AG04449 (cell line): ENCODE measurements at regions not wholly inside any gene's neighbourhood (a gene's known extent, or its start where the extent isn't known, plus 50 kb on each side); places are given as distances from the start of the nearest gene placed in this dataset.

Experiments
- CTCF ChIA-PET: fragments of 350-600 bp; formaldehyde crosslinking; extraction: SDS; loops from one replicate; lab custom pipeline; 2021; ENCODE audit warnings: antibody characterized with exemption; lab: Yijun Ruan, JAX
- POLR2A ChIA-PET: fragments of 400-600, 350-600 bp; formaldehyde crosslinking; extraction: SDS; loops from one replicate; lab custom pipeline; 2020; ENCODE audit warnings: antibody characterized with exemption, inconsistent platforms; lab: Yijun Ruan, JAX
- DNase-seq: peaks from one replicate; pipeline ENCODE4 v3.0.0-alpha.2; 2010; ENCODE audit warnings: low read depth, low spot score
- H3K4me3 ChIP-seq: 2 replicates; pipeline ENCODE4 v1.5.1; 2011; ENCODE audit warnings: low read depth, mild to moderate bottlenecking, control low read depth, low read length
- CTCF ChIP-seq: IDR thresholded peaks from one replicate; pipeline ENCODE4 v1.5.1; 2011; ENCODE audit warnings: mild to moderate bottlenecking, moderate library complexity, low read length, control low read depth, inconsistent platforms; ENCODE audit not compliant: insufficient read depth; ENCODE audit errors: missing control alignments

- H3K4me3 ChIP-seq: no peak overlapping the region
- ChIA-PET POLR2A (no interaction called here), CTCF (interaction anchor here (0.9 to 1.0 kb wide), 2 partner anchors 14 to 47 kb away, joined by 3 read pairs; no protein-coding TSS in a partner anchor)
- TF ChIP-seq CTCF: no peak
- no peak for DNase-seq
These were observed 65.7 kb upstream of the SHB start for GRCh38 chr9:38134611-38135237.

GRCh38 chr9:38133595-38133994, 64.6 kb upstream of the SHB start:
- ChIA-PET POLR2A (no interaction called here), CTCF (interaction anchor here (1.0 to 1.7 kb wide), 4 partner anchors 14 to 57 kb away, joined by 3 to 4 read pairs (median 3); no protein-coding TSS in a partner anchor)
- H3K4me3 ChIP-seq: no peak overlapping the region
- no peak for DNase-seq
- no peak for TF ChIP-seq CTCF

- ChIA-PET CTCF (interaction anchor here (1.0 to 1.7 kb wide), 4 partner anchors 8 to 44 kb away, joined by 3 to 6 read pairs (median 4); no protein-coding TSS in a partner anchor), POLR2A (no interaction called here)
- TF ChIP-seq CTCF: no peak
- no peak overlapping the region for H3K4me3 ChIP-seq
- no peak for DNase-seq
These were observed 63.9 kb upstream of the SHB start for GRCh38 chr9:38132956-38133355.

GRCh38 chr9:38131729-38132128, 62.7 kb upstream of the SHB start:
- ChIA-PET CTCF (interaction anchor here (1.6 to 1.7 kb wide), 3 partner anchors 9 to 43 kb away, joined by 4 to 6 read pairs (median 4); no protein-coding TSS in a partner anchor), POLR2A (no interaction called here)
- TF ChIP-seq CTCF: no peak
- DNase-seq: no peak
- H3K4me3 ChIP-seq: no peak overlapping the region

- ChIA-PET CTCF (interaction anchor here (1.0 kb wide), 1 partner anchor 133 kb away, joined by 3 read pairs; no protein-coding TSS in a partner anchor), POLR2A (no interaction called here)
- no peak for TF ChIP-seq CTCF
- H3K4me3 ChIP-seq: no peak overlapping the region
- DNase-seq: no peak
These were observed 61.7 kb upstream of the SHB start for GRCh38 chr9:38130724-38131123.

GRCh38 chr9:38129366-38129765, 60.3 kb upstream of the SHB start:
- ChIA-PET CTCF (interaction anchor here (1.0 kb wide), 1 partner anchor 134 kb away, joined by 3 read pairs; no protein-coding TSS in a partner anchor), POLR2A (no interaction called here)
- H3K4me3 ChIP-seq: no peak overlapping the region
- TF ChIP-seq CTCF: no peak
- no peak for DNase-seq
